Fibroblast of the aortic adventitia (primary cell): ENCODE measurements at regions not wholly inside any gene's neighbourhood (a gene's known extent, or its start where the extent isn't known, plus 50 kb on each side); places are given as distances from the start of the nearest gene placed in this dataset.
A peak's percentile ranks its signal among the peaks of the same experiment; 100 is the strongest.

Experiments used
- DNase-seq: peaks from one replicate; pipeline ENCODE4 v3.0.0-alpha.2; 2010; ENCODE audit warnings: low read depth
- H3K4me3 ChIP-seq: 2 replicates; pipeline ENCODE4 v1.5.1; 2011; ENCODE audit warnings: low read depth, mild to moderate bottlenecking, control low read depth, low read length, moderate library complexity
- TF ChIP-seq, protein P1 (sequence below): IDR thresholded peaks from 2 replicates; pipeline ENCODE4 v1.5.1; 2011; ENCODE audit warnings: mild to moderate bottlenecking, low read length, control low read depth, inconsistent platforms; ENCODE audit not compliant: insufficient read depth

GRCh38 chr6:84921891-84922290, 157.5 kb upstream of the TBX18 start:
- DNase-seq: no peak
- TF ChIP-seq, protein P1, sequence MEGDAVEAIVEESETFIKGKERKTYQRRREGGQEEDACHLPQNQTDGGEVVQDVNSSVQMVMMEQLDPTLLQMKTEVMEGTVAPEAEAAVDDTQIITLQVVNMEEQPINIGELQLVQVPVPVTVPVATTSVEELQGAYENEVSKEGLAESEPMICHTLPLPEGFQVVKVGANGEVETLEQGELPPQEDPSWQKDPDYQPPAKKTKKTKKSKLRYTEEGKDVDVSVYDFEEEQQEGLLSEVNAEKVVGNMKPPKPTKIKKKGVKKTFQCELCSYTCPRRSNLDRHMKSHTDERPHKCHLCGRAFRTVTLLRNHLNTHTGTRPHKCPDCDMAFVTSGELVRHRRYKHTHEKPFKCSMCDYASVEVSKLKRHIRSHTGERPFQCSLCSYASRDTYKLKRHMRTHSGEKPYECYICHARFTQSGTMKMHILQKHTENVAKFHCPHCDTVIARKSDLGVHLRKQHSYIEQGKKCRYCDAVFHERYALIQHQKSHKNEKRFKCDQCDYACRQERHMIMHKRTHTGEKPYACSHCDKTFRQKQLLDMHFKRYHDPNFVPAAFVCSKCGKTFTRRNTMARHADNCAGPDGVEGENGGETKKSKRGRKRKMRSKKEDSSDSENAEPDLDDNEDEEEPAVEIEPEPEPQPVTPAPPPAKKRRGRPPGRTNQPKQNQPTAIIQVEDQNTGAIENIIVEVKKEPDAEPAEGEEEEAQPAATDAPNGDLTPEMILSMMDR: no peak
- H3K4me3 ChIP-seq: no peak overlapping the region

GRCh38 chr6:84920021-84920420, 155.6 kb upstream of the TBX18 start:
- DNase-seq: peak; percentile 2
- TF ChIP-seq, protein P1: no peak
- H3K4me3 ChIP-seq: no peak overlapping the region

DNA sequence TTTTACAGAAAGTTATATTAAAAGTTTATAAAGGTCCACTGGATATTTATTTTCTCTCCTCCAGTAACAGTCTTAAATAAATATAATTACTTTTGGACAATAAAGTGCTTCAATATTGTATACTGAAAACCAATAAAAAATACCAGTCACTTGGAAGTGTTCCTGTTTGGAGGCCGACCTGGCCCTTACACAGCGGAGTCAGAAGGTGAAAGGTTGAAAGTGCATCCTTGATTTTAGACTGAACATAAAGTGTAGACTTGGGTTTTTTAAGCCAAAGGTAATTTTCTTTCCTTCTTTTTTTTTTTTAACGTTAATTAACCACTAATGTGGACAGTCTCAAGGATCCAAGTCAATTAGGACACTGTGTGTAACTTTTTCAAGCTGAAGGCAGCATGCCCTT, 152.3 kb upstream of the TBX18 start:
- TF ChIP-seq, protein P1: no peak
- no peak for DNase-seq
- H3K4me3 ChIP-seq: no peak overlapping the region

- TF ChIP-seq, protein P1: no peak
- no peak overlapping the region for H3K4me3 ChIP-seq
- DNase-seq: no peak
These were observed 148.3 kb upstream of the TBX18 start for GRCh38 chr6:84912472-84913322.

GRCh38 chr6:84910906-84911607, 146.7 kb upstream of the TBX18 start:
- no peak for DNase-seq
- TF ChIP-seq, protein P1: no peak
- no peak overlapping the region for H3K4me3 ChIP-seq

GRCh38 chr6:84908304-84908904, 144.0 kb upstream of the TBX18 start:
- no peak for DNase-seq
- TF ChIP-seq, protein P1: no peak
- no peak overlapping the region for H3K4me3 ChIP-seq
